Body of pancreas (tissue), 4 donors: ENCODE measurements at regions not wholly inside any gene's neighbourhood (a gene's known extent, or its start where the extent isn't known, plus 50 kb on each side); places are given as distances from the start of the nearest gene placed in this dataset.

Experiments used
- CTCF ChIP-seq, 7 experiments: fragments of 450-650 bp in 4 of 7; fragments of 200-600 bp in 3 of 7; sonication (generic) in 3 of 7; IDR thresholded peaks; one replicate each; pipeline ENCODE4 v1.5.1; 2016 to 2019; ENCODE audit warnings: antibody characterized with exemption in 7 of 7
- POLR2A ChIP-seq, 3 donors: fragments of 450-650 bp; IDR thresholded peaks; one replicate each; pipeline ENCODE4 v1.6.1; 2016; ENCODE audit warnings: antibody characterized with exemption in 3 of 3, mild to moderate bottlenecking in 2 of 3

DNA sequence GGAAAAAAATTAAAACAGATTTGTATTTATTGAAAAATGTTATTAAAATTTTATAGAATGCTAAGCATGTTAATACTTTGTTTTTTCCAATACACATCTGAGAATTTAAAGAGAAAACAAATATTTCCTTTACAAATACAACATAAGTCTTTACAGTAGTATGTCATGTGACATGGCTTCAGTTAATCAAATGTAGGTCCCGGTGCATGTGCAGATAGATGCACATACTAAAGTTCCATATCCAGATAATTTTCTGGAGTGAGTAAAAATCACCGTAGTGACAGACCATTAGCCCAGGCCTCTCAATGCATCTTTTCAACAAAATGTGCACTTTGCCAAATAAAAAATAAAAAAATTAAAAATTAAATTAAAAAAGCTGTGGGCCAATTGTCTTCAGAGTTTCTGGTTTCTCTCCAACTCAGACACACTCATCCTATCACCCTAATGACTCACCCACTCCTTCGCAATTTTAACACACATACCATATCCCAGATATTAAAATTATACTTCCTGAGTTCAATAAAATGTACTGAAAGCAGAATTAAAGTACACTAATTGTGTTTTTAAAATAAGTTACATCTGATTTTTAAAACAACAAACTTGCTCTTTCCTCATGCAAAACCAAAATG is 508.1 kb downstream of the NR2F1-AS1 start:
- TF ChIP-seq CTCF (IDR thresholded peaks at IDR 0.05) (no peak), POLR2A (IDR thresholded peaks at IDR 0.05) (no peak)
